Neural cell (in vitro differentiated cells): ENCODE measurements at regions not wholly inside any gene's neighbourhood (a gene's known extent, or its start where the extent isn't known, plus 50 kb on each side); places are given as distances from the start of the nearest gene placed in this dataset.

Experiments used
- H2AFZ ChIP-seq: fragments of 200-600, 300-800 bp; sonication (generic), shearing (Covaris generic); 2 replicates; pipeline ENCODE4 v1.6.0; 2014; ENCODE audit warnings: low read depth, mild to moderate bottlenecking, antibody characterized with exemption, low read length, moderate library complexity
- H3F3A ChIP-seq: fragments of 200-600 bp; shearing (Covaris generic); 2 replicates; pipeline ENCODE4 v1.6.1; 2016; ENCODE audit warnings: mild to moderate bottlenecking, moderate library complexity, mixed read lengths, antibody characterized with exemption, low read length; ENCODE audit not compliant: insufficient read depth, poor library complexity, severe bottlenecking
- H3K27ac ChIP-seq: fragments of 200-600, 300-800 bp; sonication (generic), shearing (Covaris generic); 2 replicates; pipeline ENCODE4 v1.5.1; 2014; ENCODE audit warnings: mild to moderate bottlenecking, low read length, moderate library complexity
- H3K27me3 ChIP-seq: fragments of 300-800, 200-600 bp; sonication (generic), shearing (Covaris generic); 2 replicates; pipeline ENCODE4 v1.6.0; 2014; ENCODE audit warnings: mild to moderate bottlenecking, low read depth, low read length, moderate library complexity; ENCODE audit not compliant: insufficient read depth
- H3K36me3 ChIP-seq: fragments of 300-800, 200-600 bp; sonication (generic), shearing (Covaris generic); 2 replicates; pipeline ENCODE4 v1.5.1; 2014; ENCODE audit warnings: mild to moderate bottlenecking, antibody characterized with exemption, low read length, moderate library complexity; ENCODE audit not compliant: insufficient read depth
- H3K4me2 ChIP-seq: fragments of 300-800, 200-600 bp; sonication (generic), shearing (Covaris generic); 2 replicates; pipeline ENCODE4 v1.6.0; 2014; ENCODE audit warnings: mild to moderate bottlenecking, low read length
- H3K4me3 ChIP-seq: fragments of 300-800, 200-600 bp; sonication (generic), shearing (Covaris generic); 2 replicates; pipeline ENCODE4 v1.5.1; 2014; ENCODE audit warnings: mild to moderate bottlenecking, low read length, moderate library complexity
- H3K79me2 ChIP-seq: fragments of 200-600 bp; shearing (Covaris generic); replicated peaks from 2 replicates; pipeline ENCODE4 v1.6.0; 2014; ENCODE audit warnings: mild to moderate bottlenecking, low read length, moderate library complexity; ENCODE audit not compliant: insufficient read depth
- H3K9ac ChIP-seq: fragments of 300-800, 200-600 bp; sonication (generic), shearing (Covaris generic); 2 replicates; pipeline ENCODE4 v1.6.1; 2016; ENCODE audit warnings: mild to moderate bottlenecking, low read length, mixed read lengths
- H3K9me2 ChIP-seq: fragments of 200-600 bp; shearing (Covaris generic); 2 replicates; pipeline ENCODE4 v1.6.1; 2016; ENCODE audit warnings: mild to moderate bottlenecking, low read length, mixed read lengths; ENCODE audit not compliant: insufficient read depth
- H3K9me3 ChIP-seq: fragments of 200-600, 300-800 bp; sonication (generic), shearing (Covaris generic); 2 replicates; pipeline ENCODE4 v1.6.1; 2016; ENCODE audit warnings: mild to moderate bottlenecking, mixed run types, low read length, moderate library complexity, mixed read lengths
- H4K20me1 ChIP-seq: fragments of 200-600 bp; shearing (Covaris generic); 2 replicates; pipeline ENCODE4 v1.6.1; 2016; ENCODE audit warnings: mild to moderate bottlenecking, mixed run types; ENCODE audit not compliant: insufficient read depth
- EP300 ChIP-seq: fragments of 450-650 bp; conservative IDR thresholded peaks from 2 replicates; pipeline ENCODE4 v1.6.1; 2014; ENCODE audit warnings: antibody characterized with exemption, mild to moderate bottlenecking, moderate library complexity; ENCODE audit not compliant: poor library complexity, severe bottlenecking
- EZH2 ChIP-seq: fragments of 200-600, 300-800 bp; shearing (Covaris generic), sonication (generic); IDR thresholded peaks from 2 replicates; pipeline ENCODE4 v1.6.1; 2014; ENCODE audit warnings: antibody characterized with exemption, low read length, borderline replicate concordance, mild to moderate bottlenecking; ENCODE audit not compliant: insufficient read depth, poor library complexity, severe bottlenecking
- MXI1 ChIP-seq: fragments of 450-650 bp; conservative IDR thresholded peaks from 2 replicates; pipeline ENCODE4 v1.6.1; 2014; ENCODE audit warnings: antibody characterized with exemption, mild to moderate bottlenecking; ENCODE audit not compliant: poor library complexity, severe bottlenecking
- POLR2AphosphoS5 ChIP-seq: IDR thresholded peaks from 2 replicates; pipeline ENCODE4 v1.6.1; 2012
- RAD21 ChIP-seq: fragments of 450-650 bp; conservative IDR thresholded peaks from 2 replicates; pipeline ENCODE4 v1.6.1; 2014; ENCODE audit warnings: antibody characterized with exemption, mild to moderate bottlenecking, moderate library complexity
- SMC3 ChIP-seq: fragments of 450-650 bp; conservative IDR thresholded peaks from 2 replicates; pipeline ENCODE4 v1.6.1; 2014; ENCODE audit warnings: antibody characterized with exemption, mild to moderate bottlenecking, moderate library complexity; ENCODE audit not compliant: poor library complexity
- TAF1 ChIP-seq: IDR thresholded peaks from 2 replicates; pipeline ENCODE4 v1.6.1; 2012; ENCODE audit warnings: low read depth
- TF ChIP-seq, protein P1 (sequence below): IDR thresholded peaks from 2 replicates; pipeline ENCODE4 v1.6.1; 2012; ENCODE audit warnings: borderline replicate concordance
- TF ChIP-seq, protein P2 (sequence below): fragments of 450-650 bp; IDR thresholded peaks from 2 replicates; pipeline ENCODE4 v1.5.1; 2014; ENCODE audit warnings: antibody characterized with exemption, mild to moderate bottlenecking, moderate library complexity; ENCODE audit not compliant: poor library complexity, severe bottlenecking

DNA sequence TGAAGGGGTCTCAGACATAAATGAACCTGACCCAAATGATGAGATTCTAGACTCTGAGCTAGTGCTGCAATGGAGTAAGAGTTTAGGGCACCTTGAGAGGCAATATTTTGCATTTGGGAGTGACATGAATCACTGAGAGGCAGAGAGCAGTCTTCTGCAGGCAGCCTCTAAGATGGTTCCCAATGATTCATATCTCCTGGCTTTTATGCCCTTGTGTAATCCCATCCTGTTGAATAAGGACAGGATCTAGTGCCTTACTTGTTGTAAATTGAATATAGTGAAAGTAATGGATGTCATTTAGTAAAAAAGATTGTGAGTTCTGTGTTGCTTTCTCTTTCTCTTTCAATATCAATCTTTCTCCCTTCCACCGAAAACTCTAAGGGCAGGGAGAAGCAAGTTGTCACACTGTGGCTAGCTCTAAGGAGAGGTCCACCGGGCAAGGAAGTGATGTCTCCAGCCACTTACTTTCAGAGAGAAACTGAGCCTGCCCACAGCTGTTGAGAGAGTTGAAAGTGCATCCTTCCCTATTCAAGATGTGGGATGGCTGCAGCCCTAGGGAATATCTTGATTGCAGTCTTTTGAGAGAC lies 144.7 kb downstream of the TRIB2 start:
- Histone ChIP-seq H2AFZ (no peak overlapping the region), H3K79me2 (no peaks in the 10 kb centered on the region), H3K36me3 (no peaks in the 10 kb centered on the region), H3K27ac (no peak overlapping the region), H4K20me1 (no peaks in the 10 kb centered on the region), H3F3A (no peaks in the 10 kb centered on the region), H3K4me2 (no peak overlapping the region), H3K4me3 (no peak overlapping the region), H3K9ac (no peak overlapping the region), H3K9me2 (no peaks in the 10 kb centered on the region), H3K27me3 (no peaks in the 10 kb centered on the region), H3K9me3 (no peaks in the 10 kb centered on the region)
- TF ChIP-seq TAF1: no peak

DNA sequence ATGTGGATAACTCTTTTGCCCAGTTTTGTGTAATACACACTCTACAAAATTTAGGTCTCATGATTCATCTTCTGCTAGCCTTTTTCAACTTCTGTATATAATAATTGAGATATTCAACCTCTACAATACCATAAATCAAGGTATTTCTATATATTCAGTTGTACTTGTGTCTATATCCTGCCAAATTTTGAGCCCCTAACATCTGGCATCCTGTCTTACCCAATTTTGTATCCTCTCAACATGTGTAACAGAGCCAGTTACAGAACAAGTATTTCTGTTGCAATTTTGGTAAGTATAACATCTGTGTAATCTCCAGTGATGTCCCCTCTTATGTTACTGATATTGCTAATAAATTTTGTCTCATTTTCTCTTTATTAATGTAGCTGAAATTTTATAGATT lies 145.8 kb downstream of the TRIB2 start:
- Histone ChIP-seq H3K27me3 (no peaks in the 10 kb centered on the region), H3K27ac (no peak overlapping the region), H3K9me2 (no peaks in the 10 kb centered on the region), H3K4me3 (no peak overlapping the region), H3K4me2 (no peak overlapping the region), H2AFZ (no peak overlapping the region), H3K9me3 (no peaks in the 10 kb centered on the region), H3K36me3 (no peaks in the 10 kb centered on the region), H3F3A (no peaks in the 10 kb centered on the region), H4K20me1 (no peaks in the 10 kb centered on the region), H3K9ac (no peak overlapping the region), H3K79me2 (no peaks in the 10 kb centered on the region)
- TF ChIP-seq, protein P1, sequence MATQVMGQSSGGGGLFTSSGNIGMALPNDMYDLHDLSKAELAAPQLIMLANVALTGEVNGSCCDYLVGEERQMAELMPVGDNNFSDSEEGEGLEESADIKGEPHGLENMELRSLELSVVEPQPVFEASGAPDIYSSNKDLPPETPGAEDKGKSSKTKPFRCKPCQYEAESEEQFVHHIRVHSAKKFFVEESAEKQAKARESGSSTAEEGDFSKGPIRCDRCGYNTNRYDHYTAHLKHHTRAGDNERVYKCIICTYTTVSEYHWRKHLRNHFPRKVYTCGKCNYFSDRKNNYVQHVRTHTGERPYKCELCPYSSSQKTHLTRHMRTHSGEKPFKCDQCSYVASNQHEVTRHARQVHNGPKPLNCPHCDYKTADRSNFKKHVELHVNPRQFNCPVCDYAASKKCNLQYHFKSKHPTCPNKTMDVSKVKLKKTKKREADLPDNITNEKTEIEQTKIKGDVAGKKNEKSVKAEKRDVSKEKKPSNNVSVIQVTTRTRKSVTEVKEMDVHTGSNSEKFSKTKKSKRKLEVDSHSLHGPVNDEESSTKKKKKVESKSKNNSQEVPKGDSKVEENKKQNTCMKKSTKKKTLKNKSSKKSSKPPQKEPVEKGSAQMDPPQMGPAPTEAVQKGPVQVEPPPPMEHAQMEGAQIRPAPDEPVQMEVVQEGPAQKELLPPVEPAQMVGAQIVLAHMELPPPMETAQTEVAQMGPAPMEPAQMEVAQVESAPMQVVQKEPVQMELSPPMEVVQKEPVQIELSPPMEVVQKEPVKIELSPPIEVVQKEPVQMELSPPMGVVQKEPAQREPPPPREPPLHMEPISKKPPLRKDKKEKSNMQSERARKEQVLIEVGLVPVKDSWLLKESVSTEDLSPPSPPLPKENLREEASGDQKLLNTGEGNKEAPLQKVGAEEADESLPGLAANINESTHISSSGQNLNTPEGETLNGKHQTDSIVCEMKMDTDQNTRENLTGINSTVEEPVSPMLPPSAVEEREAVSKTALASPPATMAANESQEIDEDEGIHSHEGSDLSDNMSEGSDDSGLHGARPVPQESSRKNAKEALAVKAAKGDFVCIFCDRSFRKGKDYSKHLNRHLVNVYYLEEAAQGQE: no peak

DNA sequence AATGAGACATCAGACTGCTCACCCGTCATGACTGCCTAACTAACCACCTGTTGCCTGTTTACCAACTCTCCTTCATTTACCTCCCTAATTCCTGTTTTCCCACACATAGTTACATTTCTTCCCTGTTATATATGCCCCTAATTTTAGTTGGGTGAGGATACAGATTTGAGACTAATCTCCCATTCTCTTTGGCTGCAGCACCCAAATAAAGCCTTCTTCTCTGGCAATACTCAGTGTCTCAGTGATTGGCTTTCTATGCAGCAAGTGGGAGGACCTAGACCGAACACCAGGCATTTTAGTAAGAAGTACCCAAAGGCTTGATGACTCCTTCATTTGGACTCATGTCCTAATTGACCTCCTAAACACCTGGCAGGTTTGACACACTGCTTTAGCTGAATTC lies 147.2 kb downstream of the TRIB2 start:
- Histone ChIP-seq H3K36me3 (no peaks in the 10 kb centered on the region), H3K9ac (no peak overlapping the region), H4K20me1 (no peaks in the 10 kb centered on the region), H3K27me3 (no peaks in the 10 kb centered on the region), H3K9me3 (no peaks in the 10 kb centered on the region), H3K79me2 (no peaks in the 10 kb centered on the region), H2AFZ (no peak overlapping the region), H3K9me2 (no peaks in the 10 kb centered on the region), H3K27ac (no peak overlapping the region), H3K4me2 (no peak overlapping the region), H3K4me3 (no peak overlapping the region), H3F3A (no peaks in the 10 kb centered on the region)
- TF ChIP-seq POLR2AphosphoS5 (no peak), SMC3 (no peak), RAD21 (no peak), EZH2 (no peak), MXI1 (no peak), TAF1 (no peak), EP300 (no peak)
- TF ChIP-seq, protein P2, sequence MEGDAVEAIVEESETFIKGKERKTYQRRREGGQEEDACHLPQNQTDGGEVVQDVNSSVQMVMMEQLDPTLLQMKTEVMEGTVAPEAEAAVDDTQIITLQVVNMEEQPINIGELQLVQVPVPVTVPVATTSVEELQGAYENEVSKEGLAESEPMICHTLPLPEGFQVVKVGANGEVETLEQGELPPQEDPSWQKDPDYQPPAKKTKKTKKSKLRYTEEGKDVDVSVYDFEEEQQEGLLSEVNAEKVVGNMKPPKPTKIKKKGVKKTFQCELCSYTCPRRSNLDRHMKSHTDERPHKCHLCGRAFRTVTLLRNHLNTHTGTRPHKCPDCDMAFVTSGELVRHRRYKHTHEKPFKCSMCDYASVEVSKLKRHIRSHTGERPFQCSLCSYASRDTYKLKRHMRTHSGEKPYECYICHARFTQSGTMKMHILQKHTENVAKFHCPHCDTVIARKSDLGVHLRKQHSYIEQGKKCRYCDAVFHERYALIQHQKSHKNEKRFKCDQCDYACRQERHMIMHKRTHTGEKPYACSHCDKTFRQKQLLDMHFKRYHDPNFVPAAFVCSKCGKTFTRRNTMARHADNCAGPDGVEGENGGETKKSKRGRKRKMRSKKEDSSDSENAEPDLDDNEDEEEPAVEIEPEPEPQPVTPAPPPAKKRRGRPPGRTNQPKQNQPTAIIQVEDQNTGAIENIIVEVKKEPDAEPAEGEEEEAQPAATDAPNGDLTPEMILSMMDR: no peak
- TF ChIP-seq, protein P1: no peak
